ENCODE measurements at regions not wholly inside any gene's neighbourhood (a gene's known extent, or its start where the extent isn't known, plus 50 kb on each side); places are given as distances from the start of the nearest gene placed in this dataset.

- TF ChIP-seq POLR2AphosphoS5 (IDR thresholded peaks at IDR 0.05; ENCODE audit: low read depth, low read length) (no peak), TAF1 (IDR thresholded peaks at IDR 0.05; ENCODE audit: low read depth, low read length) (no peak), POLR2A (IDR thresholded peaks at IDR 0.05; ENCODE audit: low read depth, low read length) (no peak)
Measured at GRCh38 chr4:7118013-7118832, 50.4 kb upstream of the GRPEL1 start.

Data from GM12891 (cell line).